ENCODE measurements at regions not wholly inside any gene's neighbourhood (a gene's known extent, or its start where the extent isn't known, plus 50 kb on each side); places are given as distances from the start of the nearest gene placed in this dataset.

DNA sequence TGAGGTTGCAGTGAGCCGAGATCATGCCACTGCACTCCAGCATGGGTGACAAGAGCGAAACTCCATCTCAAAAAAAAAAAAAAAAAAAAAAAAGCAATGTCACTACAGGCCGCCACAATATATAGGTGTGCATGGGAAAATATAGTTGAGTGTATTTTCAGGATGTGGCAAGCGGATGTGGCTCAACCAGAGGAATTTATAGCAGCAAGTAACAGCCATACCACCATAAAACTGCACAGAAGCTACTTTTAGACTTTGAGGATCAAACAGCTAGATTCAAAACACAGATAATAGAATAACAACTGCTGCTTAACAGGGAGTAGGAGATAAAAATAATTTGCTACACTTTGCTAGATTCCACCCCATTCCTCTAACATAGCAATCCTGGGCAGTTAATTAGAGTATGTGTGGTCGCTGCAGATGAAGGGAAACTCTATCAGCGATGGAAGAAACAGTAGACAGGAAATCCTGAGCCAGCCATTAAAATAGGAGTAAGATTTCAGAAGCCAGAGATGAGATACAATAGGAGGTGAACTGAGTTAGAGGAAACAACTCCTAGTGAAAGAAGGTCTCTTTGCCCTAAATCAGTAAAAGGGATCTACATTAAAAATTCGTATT is 318.7 kb upstream of the STT3B start:
- no peak overlapping the region for H3K4me3 ChIP-seq (ENCODE audit: low read depth, low read length)
- in situ Hi-C loops (cut with HindIII; ENCODE audit: low sequenced_read_pairs) = no loop called here
- TF ChIP-seq, protein P1, sequence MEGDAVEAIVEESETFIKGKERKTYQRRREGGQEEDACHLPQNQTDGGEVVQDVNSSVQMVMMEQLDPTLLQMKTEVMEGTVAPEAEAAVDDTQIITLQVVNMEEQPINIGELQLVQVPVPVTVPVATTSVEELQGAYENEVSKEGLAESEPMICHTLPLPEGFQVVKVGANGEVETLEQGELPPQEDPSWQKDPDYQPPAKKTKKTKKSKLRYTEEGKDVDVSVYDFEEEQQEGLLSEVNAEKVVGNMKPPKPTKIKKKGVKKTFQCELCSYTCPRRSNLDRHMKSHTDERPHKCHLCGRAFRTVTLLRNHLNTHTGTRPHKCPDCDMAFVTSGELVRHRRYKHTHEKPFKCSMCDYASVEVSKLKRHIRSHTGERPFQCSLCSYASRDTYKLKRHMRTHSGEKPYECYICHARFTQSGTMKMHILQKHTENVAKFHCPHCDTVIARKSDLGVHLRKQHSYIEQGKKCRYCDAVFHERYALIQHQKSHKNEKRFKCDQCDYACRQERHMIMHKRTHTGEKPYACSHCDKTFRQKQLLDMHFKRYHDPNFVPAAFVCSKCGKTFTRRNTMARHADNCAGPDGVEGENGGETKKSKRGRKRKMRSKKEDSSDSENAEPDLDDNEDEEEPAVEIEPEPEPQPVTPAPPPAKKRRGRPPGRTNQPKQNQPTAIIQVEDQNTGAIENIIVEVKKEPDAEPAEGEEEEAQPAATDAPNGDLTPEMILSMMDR (IDR thresholded peaks at IDR 0.05; ENCODE audit: low read depth, low read length, missing control alignments) = no peak
- no peak for DNase-seq (ENCODE audit: low read depth)

DNA sequence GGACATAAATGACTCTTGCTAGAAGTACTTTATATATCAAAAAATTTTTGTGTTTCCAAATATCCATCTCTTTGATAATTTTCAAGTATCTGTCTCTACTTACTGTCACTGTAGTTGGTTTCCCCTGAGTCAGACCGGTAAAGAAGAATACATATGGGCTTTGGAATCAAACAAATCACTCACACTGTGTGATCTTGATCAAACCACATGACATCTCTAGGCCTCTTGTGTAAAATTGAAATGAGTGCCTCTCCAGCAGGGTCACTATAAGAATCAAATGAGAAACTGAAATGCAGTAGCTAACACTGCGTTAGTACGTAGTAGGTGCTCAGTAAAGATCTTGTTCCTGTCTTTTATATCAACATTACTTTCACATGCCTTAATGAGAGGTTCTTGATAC is 314.6 kb upstream of the STT3B start:
- TF ChIP-seq, protein P1 (IDR thresholded peaks at IDR 0.05; ENCODE audit: low read depth, low read length, missing control alignments) = no peak
- in situ Hi-C loops (cut with HindIII; ENCODE audit: low sequenced_read_pairs) = no loop called here
- no peak overlapping the region for H3K4me3 ChIP-seq (ENCODE audit: low read depth, low read length)
- no peak for DNase-seq (ENCODE audit: low read depth)

DNA sequence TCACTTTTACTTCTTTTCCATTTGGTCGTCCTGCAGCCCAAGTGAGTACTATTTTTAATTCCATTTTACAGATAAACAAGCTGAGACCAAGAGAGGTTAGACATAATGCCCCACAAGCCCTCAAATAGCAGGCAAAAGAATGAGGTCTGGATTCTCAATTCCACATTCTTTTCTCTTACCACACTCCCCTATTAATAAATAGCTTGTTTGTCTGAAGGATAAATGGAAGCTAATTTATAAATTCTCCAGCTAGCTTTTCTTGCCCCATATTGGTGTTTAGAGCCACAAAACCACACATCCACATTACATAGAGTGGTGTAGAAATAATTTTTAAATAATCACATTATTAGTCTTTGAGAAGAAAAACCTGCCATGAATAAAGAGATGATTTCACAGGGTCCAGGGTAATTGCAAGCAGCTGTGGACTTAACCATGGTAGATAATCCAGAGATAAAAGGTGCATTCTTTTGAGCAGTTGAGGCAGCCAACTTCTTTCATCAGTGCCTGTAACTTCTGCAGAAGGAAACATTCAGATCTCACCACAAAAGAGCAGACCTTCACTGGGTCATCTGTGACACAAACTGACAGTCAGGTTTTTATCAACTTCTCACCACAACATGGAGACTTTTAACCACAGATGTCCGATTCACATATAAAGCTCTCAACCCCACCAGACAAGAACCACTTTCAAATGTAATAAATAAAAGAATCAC is 313.4 kb upstream of the STT3B start:
- no peak overlapping the region for H3K4me3 ChIP-seq (ENCODE audit: low read depth, low read length)
- in situ Hi-C loops (cut with HindIII; ENCODE audit: low sequenced_read_pairs) = no loop called here
- peak; percentile 64 for DNase-seq (ENCODE audit: low read depth)
- TF ChIP-seq, protein P1 (IDR thresholded peaks at IDR 0.05; ENCODE audit: low read depth, low read length, missing control alignments) = no peak

DNA sequence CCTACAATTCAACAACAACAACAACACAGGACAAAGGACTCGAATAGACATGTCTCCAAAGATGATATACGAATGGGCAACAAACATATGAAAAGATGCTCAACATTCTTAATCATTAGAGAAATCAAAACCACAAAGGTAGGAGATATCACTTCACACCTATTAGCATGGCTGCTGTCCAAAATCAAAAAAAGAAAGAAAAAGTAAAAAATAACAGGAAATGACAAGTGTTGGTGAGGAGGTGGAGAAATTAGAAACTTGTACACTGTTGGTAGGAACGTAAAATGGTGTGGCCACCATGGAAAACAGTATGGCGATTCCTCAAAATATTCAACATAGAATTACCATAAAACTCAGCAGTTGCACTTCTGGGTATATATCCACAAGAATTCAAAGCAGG is 312.3 kb upstream of the STT3B start:
- DNase-seq (ENCODE audit: low read depth) = no peak
- in situ Hi-C loops (cut with HindIII; ENCODE audit: low sequenced_read_pairs) = no loop called here

DNA sequence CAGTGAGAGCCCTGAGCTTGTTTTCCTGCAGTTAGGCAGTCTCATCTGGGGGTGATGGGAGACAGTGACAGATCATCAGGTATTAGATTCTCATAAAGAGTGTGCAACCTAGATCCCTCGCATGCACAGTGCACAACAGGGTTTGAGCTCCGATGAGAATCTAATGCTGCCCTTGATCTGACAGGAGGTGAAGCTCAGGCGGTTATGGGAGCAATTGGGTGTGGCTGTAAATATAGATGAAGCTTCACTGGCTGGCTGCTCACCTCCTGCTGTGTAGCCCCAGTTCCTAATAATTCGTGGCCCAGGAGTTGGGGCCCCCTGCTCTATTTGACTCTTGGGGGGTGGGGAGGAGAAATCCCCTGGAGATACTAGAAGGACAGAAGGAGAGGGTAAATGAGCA is 309.4 kb upstream of the STT3B start:
- no peak for DNase-seq (ENCODE audit: low read depth)
- TF ChIP-seq, protein P1 (IDR thresholded peaks at IDR 0.05; ENCODE audit: low read depth, low read length, missing control alignments) = no peak
- in situ Hi-C loops (cut with HindIII; ENCODE audit: low sequenced_read_pairs) = no loop called here
- no peak overlapping the region for H3K4me3 ChIP-seq (ENCODE audit: low read depth, low read length)

More for the DNA sequence above, 312.3 kb upstream of the STT3B start:
- H3K4me3 ChIP-seq (ENCODE audit: low read depth, low read length) = no peak overlapping the region
- TF ChIP-seq, protein P1 (IDR thresholded peaks at IDR 0.05; ENCODE audit: low read depth, low read length, missing control alignments) = no peak

DNA sequence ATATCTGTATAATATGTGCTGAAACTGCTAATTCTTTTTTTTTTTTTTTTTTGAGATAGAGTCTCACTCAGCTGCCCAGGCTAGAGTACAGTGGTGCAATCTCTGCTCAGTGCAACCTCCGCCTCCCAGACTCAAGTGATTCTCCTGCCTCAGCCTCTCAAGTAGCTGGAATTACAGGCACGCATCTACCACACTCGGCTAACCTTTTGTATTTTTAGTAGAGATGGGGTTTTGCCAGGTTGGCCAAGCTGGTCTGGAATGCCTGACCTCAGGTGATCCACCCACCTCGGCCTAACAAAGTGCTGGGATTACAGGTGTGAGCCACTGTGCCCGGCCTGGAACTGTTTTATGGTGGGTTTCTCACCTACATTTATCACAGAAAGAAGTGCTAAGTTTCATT is 307.8 kb upstream of the STT3B start:
- in situ Hi-C loops (cut with HindIII; ENCODE audit: low sequenced_read_pairs) = no loop called here
- no peak overlapping the region for H3K4me3 ChIP-seq (ENCODE audit: low read depth, low read length)
- TF ChIP-seq, protein P1 (IDR thresholded peaks at IDR 0.05; ENCODE audit: low read depth, low read length, missing control alignments) = no peak
- no peak for DNase-seq (ENCODE audit: low read depth)

Data from astrocyte of the cerebellum (primary cell).